ENCODE measurements at regions not wholly inside any gene's neighbourhood (a gene's known extent, or its start where the extent isn't known, plus 50 kb on each side); places are given as distances from the start of the nearest gene placed in this dataset.
"Not testable (repeated sequence)": the region's sequence is repeated elsewhere in the genome, so short reads cannot be mapped to it uniquely, and the experiment has no call there.

- CTCF ChIA-PET = no interaction called here
- POLR2A ChIA-PET = no interaction called here
- DNase-seq (no peak), ATAC-seq (no peak)
- intact Hi-C loops (cut with micrococcal nuclease) = no loop called here
- Mint-ChIP-seq H3K4me1 (ENCODE audit: low read depth) (peaks cover 15% of the 10 kb centered on the region), H3K27ac (no peak overlapping the region), H3K9me3 (no peaks in the 10 kb centered on the region), H3K4me3 (no peak overlapping the region), H3K36me3 (ENCODE audit: low read depth) (no peaks in the 10 kb centered on the region), H3K27me3 (peaks cover 3% of the 10 kb centered on the region)
- TF ChIP-seq CTCF (IDR thresholded peaks at IDR 0.05) = no peak
These were observed 365.5 kb downstream of the TMEM121 start for GRCh38 chr14:105891631-105892452.

GRCh38 chr14:105892453-105893441 is 366.4 kb downstream of the TMEM121 start:
- H3K36me3 Mint-ChIP-seq (ENCODE audit: low read depth); POLR2A ChIA-PET; CTCF ChIA-PET; H3K4me3 Mint-ChIP-seq; H3K9me3 Mint-ChIP-seq; ATAC-seq; H3K27me3 Mint-ChIP-seq; intact Hi-C loops (cut with micrococcal nuclease); DNase-seq; H3K27ac Mint-ChIP-seq: not testable (repeated sequence)
- peaks cover 20% of the 10 kb centered on the region for H3K4me1 Mint-ChIP-seq (ENCODE audit: low read depth)

- ATAC-seq; H3K27ac Mint-ChIP-seq; POLR2A ChIA-PET; H3K27me3 Mint-ChIP-seq; H3K4me3 Mint-ChIP-seq; CTCF ChIA-PET; intact Hi-C loops (cut with micrococcal nuclease); H3K36me3 Mint-ChIP-seq (ENCODE audit: low read depth); DNase-seq; H3K9me3 Mint-ChIP-seq: not testable (repeated sequence)
- H3K4me1 Mint-ChIP-seq (ENCODE audit: low read depth) = peaks cover 20% of the 10 kb centered on the region
These were observed 367.3 kb downstream of the TMEM121 start for GRCh38 chr14:105893686-105894085.

- no peaks in the 10 kb centered on the region for H3K27me3 Mint-ChIP-seq
- ChIA-PET CTCF (no interaction called here), POLR2A (no interaction called here)
- H3K4me1 Mint-ChIP-seq (ENCODE audit: low read depth) = peaks cover 16% of the 10 kb centered on the region
- H3K4me3 Mint-ChIP-seq = no peak overlapping the region
- no peaks in the 10 kb centered on the region for H3K36me3 Mint-ChIP-seq (ENCODE audit: low read depth)
- H3K27ac Mint-ChIP-seq = no peak overlapping the region
- intact Hi-C loops (cut with micrococcal nuclease) = no loop called here
- DNase-seq = no peak
- no peak for TF ChIP-seq CTCF (IDR thresholded peaks at IDR 0.05)
- ATAC-seq = no peak
- no peaks in the 10 kb centered on the region for H3K9me3 Mint-ChIP-seq
These were observed 368.0 kb downstream of the TMEM121 start for GRCh38 chr14:105894125-105894977.

GRCh38 chr14:105894978-105895881 is 368.8 kb downstream of the TMEM121 start:
- no peak for TF ChIP-seq CTCF (IDR thresholded peaks at IDR 0.05)
- Mint-ChIP-seq H3K27ac (no peak overlapping the region), H3K4me1 (ENCODE audit: low read depth) (peaks cover 10% of the 10 kb centered on the region), H3K9me3 (no peaks in the 10 kb centered on the region), H3K36me3 (ENCODE audit: low read depth) (no peaks in the 10 kb centered on the region), H3K4me3 (no peak overlapping the region), H3K27me3 (peaks cover 1% of the 10 kb centered on the region)
- DNase-seq (no peak), ATAC-seq (no peak)
- CTCF ChIA-PET = no interaction called here
- POLR2A ChIA-PET = no interaction called here
- intact Hi-C loops (cut with micrococcal nuclease) = no loop called here

GRCh38 chr14:105896206-105896605 is 369.8 kb downstream of the TMEM121 start:
- H3K27ac Mint-ChIP-seq; ATAC-seq; H3K9me3 Mint-ChIP-seq; H3K27me3 Mint-ChIP-seq; POLR2A ChIA-PET; DNase-seq; H3K4me3 Mint-ChIP-seq; H3K36me3 Mint-ChIP-seq (ENCODE audit: low read depth); intact Hi-C loops (cut with micrococcal nuclease); CTCF ChIA-PET: not testable (repeated sequence)
- H3K4me1 Mint-ChIP-seq (ENCODE audit: low read depth) = peaks cover 10% of the 10 kb centered on the region
